ENCODE measurements at regions not wholly inside any gene's neighbourhood (a gene's known extent, or its start where the extent isn't known, plus 50 kb on each side); places are given as distances from the start of the nearest gene placed in this dataset.
"Not testable (repeated sequence)": the region's sequence is repeated elsewhere in the genome, so short reads cannot be mapped to it uniquely, and the experiment has no call there.

DNA sequence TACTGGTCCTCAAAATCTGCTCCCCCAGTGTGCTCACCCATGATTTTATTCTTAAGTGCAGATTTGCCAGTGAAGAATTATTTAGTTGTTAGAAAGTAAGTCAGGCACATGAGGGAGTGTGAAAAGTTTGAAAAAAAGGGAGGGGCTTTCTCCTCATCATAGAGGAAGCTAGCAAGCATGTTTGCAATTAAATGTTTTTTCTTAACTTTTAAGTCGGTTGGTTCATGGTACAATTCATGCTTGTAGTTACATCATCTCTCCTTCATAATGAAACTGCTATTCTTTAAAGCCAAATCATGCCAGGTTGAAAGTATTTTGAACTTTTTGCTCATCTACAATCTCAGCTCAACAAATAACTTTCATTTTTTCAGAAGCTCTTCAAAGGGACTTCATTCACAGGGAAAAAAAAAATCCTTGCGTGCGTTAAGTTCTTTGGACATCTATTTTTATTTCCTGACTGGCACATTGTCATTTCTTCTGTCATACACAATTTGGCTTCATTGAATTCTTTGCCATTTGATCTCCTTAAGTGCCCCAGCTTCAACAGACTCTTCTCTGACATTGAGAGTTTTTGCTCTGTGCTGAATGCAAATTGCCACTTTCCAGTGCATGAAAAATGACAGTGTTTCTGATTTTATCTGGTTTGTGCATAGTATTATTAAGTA, 456.9 kb downstream of the TMEM232 start:
- in situ Hi-C loops (cut with HindIII; ENCODE audit: low sequenced_read_pairs) = no loop called here

DNA sequence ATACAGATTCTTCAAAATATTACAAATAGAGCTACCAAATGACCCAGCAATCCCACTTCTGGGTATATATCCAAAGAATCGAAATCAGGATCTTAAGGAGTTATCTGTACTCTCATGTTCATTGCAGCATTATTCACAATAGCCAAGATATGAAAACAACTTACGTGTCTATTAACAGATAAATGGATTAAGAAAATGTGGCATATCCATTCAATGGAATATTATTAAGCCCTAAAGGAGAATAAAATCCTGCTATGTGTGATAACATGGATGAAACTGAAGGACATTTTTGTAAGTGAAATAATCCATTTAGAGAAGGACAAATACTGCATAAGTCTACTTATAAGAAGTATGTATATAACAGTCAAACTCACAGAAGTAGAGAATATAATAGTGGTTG, 450.6 kb downstream of the TMEM232 start:
- in situ Hi-C loops (cut with HindIII; ENCODE audit: low sequenced_read_pairs) = no loop called here

DNA sequence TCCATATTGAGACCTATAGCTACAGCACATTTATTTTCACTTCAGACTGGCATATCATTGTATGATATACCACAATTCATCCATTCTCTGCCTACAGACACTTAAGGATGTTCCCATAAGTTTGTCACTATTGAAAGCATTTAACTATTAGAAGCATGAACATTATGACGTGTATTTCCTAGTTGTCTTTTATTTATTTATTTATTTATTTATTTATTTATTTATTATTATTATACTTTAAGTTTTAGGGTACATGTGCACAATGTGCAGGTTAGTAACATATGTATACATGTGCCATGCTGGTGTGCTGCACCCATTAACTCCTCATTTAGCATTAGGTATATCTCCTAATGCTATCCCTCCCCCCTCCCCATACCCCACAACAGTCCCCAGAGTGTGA, 448.0 kb downstream of the TMEM232 start:
- in situ Hi-C loops (cut with HindIII; ENCODE audit: low sequenced_read_pairs) = not testable (repeated sequence)

GRCh38 chr5:110284121-110284520, 442.4 kb downstream of the TMEM232 start:
- in situ Hi-C loops (cut with HindIII; ENCODE audit: low sequenced_read_pairs) = not testable (repeated sequence)

- in situ Hi-C loops (cut with HindIII; ENCODE audit: low sequenced_read_pairs) = no loop called here
Measured at GRCh38 chr5:110288766-110289511, 437.5 kb downstream of the TMEM232 start.

- in situ Hi-C loops (cut with HindIII; ENCODE audit: low sequenced_read_pairs) = no loop called here
Measured at GRCh38 chr5:110289512-110289810, 437.0 kb downstream of the TMEM232 start.

- in situ Hi-C loops (cut with HindIII; ENCODE audit: low sequenced_read_pairs) = no loop called here
Measured at GRCh38 chr5:110290542-110290941, 435.9 kb downstream of the TMEM232 start.

GRCh38 chr5:110294281-110294680, 432.2 kb downstream of the TMEM232 start:
- in situ Hi-C loops (cut with HindIII; ENCODE audit: low sequenced_read_pairs) = no loop called here

GRCh38 chr5:110297152-110297670, 429.3 kb downstream of the TMEM232 start:
- in situ Hi-C loops (cut with HindIII; ENCODE audit: low sequenced_read_pairs) = no loop called here

DNA sequence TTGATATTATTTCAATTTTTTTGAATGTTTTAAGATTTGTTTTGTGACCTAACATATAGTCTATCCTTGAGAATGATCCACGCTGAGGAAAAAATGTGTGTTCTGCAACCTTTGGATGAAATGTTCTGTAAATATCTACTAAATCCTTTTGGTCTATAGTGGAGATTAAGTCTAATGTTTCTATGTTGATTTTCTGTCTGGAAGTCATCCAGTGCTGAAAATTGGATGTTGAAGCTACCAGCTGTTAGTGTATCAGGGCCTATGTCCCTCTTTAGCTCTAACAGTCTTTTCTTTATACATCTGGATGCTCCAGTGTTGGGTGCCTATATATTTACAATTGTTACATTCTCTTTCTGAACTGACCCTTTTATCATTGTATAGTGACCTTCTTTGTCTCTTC, 422.3 kb downstream of the TMEM232 start:
- in situ Hi-C loops (cut with HindIII; ENCODE audit: low sequenced_read_pairs) = no loop called here

- in situ Hi-C loops (cut with HindIII; ENCODE audit: low sequenced_read_pairs) = no loop called here
Measured at GRCh38 chr5:110306650-110307049, 419.8 kb downstream of the TMEM232 start.

- in situ Hi-C loops (cut with HindIII; ENCODE audit: low sequenced_read_pairs) = no loop called here
Measured at GRCh38 chr5:110309222-110309621, 417.2 kb downstream of the TMEM232 start.

DNA sequence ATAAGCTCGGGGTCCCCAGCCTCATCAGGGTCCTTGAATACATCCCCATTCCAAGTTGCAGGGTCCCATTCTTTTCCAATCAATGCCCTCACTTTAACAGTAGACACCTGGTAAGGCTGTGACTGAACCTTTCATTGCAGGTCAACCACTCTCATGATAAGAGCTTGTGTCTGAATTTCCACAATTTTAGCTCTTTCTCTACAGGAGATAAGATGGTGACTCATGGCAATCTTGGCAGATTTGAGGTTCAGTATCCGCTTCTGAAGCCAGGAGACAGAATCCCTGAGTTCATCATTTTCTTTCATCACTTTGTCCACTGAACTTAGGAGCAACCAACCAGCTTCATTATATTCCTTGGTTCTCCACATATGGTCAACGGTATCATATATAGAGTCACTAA, 409.9 kb downstream of the TMEM232 start:
- in situ Hi-C loops (cut with HindIII; ENCODE audit: low sequenced_read_pairs) = not testable (repeated sequence)

DNA sequence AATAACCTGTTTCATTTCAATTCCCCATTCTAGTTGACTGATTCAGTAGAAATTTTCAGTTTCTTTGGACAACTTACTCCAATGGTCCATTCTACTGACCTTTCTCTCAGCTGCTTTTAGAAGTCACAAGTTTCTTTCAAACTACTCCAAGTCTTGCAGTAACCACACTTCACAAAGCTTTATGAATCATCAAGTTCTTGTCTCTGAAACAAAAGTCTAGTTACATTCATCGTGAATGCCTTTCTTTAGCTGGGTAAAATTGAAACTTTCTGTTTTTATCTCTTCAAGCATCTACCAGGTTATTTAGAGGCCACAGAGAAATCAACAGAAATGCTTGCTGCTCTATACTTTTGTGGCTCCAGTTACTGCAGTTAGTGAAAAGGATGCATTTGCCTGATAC, 405.4 kb downstream of the TMEM232 start:
- in situ Hi-C loops (cut with HindIII; ENCODE audit: low sequenced_read_pairs) = no loop called here

GRCh38 chr5:110323357-110323756, 403.1 kb downstream of the TMEM232 start:
- in situ Hi-C loops (cut with HindIII; ENCODE audit: low sequenced_read_pairs) = no loop called here

- in situ Hi-C loops (cut with HindIII; ENCODE audit: low sequenced_read_pairs) = no loop called here
Measured at GRCh38 chr5:110323832-110324231, 402.6 kb downstream of the TMEM232 start.

GRCh38 chr5:110324876-110325275, 401.6 kb downstream of the TMEM232 start:
- in situ Hi-C loops (cut with HindIII; ENCODE audit: low sequenced_read_pairs) = no loop called here

DNA sequence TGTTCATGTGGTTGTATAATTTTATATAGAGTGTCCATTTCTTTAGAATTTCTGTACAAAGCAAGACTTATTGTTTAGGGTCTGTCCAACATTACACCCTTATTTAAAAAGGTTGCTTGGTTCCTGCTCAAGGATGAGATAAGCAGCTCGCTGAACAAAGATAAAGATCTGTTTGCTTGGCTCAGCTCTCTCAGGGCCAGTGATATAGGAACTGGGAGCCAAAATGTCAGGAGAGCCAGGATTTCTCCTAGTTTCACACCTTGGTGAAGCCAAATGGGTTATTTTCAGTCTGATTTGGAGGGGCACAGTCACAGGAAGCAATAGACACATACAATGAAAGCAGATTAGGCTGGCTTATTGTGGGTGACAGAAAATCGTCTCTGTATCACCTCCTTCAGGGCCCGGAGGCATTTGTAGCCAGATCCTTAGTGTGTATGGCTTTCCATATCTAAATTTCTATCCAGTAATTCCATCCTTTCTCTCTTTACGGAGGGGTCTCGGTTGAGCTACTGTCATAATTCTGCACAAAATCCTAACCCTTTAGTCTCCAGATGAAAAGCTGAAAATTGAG, 396.4 kb downstream of the TMEM232 start:
- in situ Hi-C loops (cut with HindIII; ENCODE audit: low sequenced_read_pairs) = no loop called here

- in situ Hi-C loops (cut with HindIII; ENCODE audit: low sequenced_read_pairs) = no loop called here
Measured at GRCh38 chr5:110333384-110333783, 393.1 kb downstream of the TMEM232 start.

DNA sequence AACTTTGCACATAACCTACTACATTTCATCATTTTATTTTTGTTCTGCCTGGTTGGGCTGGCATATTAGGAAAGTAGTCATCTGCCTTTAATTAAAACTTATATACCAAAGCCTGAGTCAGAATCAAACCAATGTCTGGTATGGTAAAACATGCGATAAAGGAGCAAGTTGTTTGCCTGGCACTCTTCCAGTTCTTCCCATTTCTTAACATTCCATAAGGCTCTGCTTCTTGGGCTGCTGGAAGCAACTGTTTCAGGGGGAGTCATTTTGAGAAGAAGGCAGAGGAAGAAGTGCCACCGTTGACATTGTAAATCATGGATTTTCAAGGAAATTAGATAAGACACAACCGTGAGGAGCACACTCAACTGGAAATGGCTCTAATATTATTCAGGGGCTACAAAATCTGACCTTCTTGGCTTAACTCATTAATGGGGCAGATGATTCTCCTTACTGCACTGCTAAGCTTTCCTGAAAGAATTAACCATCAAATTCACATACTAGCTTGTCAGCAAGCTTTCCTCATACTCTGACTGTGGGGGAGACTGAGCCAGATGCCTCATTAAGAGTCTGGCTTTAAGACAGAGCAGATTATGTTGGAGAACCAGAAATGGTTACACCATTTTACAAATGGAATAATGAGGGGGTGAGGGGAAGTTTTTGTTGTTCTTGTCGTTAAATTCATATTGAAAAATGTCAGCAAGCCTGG, 391.0 kb downstream of the TMEM232 start:
- in situ Hi-C loops (cut with HindIII; ENCODE audit: low sequenced_read_pairs) = no loop called here

GRCh38 chr5:110338341-110339083, 388.0 kb downstream of the TMEM232 start:
- in situ Hi-C loops (cut with HindIII; ENCODE audit: low sequenced_read_pairs) = no loop called here

Measured in endothelial cell of hepatic sinusoid (primary cell).